ENCODE measurements at regions not wholly inside any gene's neighbourhood (a gene's known extent, or its start where the extent isn't known, plus 50 kb on each side); places are given as distances from the start of the nearest gene placed in this dataset.

DNA sequence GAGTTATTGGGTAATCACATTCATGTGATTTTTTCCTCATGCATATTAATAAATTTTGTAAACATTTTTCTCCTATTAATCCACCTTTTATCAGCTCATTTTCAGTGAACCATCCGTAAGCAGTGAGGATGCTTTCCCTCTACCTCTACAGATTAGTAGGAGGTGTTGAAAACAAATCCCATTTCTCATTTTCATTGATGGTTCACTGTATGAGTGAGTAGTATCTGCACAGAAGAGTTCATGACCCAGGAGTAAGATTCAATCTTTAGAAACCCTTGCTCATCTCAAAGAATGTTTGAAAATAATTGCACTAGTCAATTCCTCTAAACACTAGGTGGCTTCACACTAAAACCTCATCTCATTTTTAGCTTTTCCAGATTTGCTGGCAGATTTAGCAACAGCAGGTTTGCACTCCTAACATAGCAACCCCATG lies 440.0 kb downstream of the HAO1 start:
- no peak for DNase-seq
- H3K27me3 ChIP-seq, result no peaks in the 10 kb centered on the region
- no peak for ATAC-seq
- H3K27ac ChIP-seq, result no peak overlapping the region
- no peaks in the 10 kb centered on the region for H3K36me3 ChIP-seq
- intact Hi-C loops (cut with DNase I), result no loop called here
- no peaks in the 10 kb centered on the region for H3K9me3 ChIP-seq
- TF ChIP-seq, protein P1, sequence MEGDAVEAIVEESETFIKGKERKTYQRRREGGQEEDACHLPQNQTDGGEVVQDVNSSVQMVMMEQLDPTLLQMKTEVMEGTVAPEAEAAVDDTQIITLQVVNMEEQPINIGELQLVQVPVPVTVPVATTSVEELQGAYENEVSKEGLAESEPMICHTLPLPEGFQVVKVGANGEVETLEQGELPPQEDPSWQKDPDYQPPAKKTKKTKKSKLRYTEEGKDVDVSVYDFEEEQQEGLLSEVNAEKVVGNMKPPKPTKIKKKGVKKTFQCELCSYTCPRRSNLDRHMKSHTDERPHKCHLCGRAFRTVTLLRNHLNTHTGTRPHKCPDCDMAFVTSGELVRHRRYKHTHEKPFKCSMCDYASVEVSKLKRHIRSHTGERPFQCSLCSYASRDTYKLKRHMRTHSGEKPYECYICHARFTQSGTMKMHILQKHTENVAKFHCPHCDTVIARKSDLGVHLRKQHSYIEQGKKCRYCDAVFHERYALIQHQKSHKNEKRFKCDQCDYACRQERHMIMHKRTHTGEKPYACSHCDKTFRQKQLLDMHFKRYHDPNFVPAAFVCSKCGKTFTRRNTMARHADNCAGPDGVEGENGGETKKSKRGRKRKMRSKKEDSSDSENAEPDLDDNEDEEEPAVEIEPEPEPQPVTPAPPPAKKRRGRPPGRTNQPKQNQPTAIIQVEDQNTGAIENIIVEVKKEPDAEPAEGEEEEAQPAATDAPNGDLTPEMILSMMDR (IDR thresholded peaks at IDR 0.05), result no peak
- no peak overlapping the region for H3K4me3 ChIP-seq
- H3K4me1 ChIP-seq, result no peaks in the 10 kb centered on the region

DNA sequence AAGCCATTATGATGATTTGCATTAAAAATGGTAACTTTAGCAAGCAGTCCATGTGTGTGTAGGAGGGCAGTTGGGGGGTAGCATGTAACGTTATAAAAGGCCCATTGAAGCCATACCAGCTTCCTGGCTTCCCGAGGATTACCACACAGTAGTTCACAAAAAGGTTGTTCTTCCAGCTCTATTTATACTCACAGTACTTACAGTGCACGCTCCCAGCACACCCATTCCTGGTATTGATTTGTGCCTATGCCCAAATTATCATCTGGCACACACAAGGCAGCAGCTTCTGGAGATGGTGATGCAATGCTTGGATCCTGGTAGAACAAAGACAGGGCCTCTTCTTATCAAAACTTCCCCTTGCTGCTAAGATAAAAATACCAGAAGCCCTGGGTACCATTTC lies 436.8 kb downstream of the HAO1 start:
- Histone ChIP-seq H3K36me3 (no peaks in the 10 kb centered on the region), H3K4me3 (no peak overlapping the region), H3K4me1 (no peaks in the 10 kb centered on the region), H3K27ac (no peak overlapping the region), H3K27me3 (no peaks in the 10 kb centered on the region), H3K9me3 (no peaks in the 10 kb centered on the region)
- TF ChIP-seq, protein P1 (IDR thresholded peaks at IDR 0.05), result no peak
- DNase-seq (no peak), ATAC-seq (no peak)
- intact Hi-C loops (cut with DNase I), result no loop called here

DNA sequence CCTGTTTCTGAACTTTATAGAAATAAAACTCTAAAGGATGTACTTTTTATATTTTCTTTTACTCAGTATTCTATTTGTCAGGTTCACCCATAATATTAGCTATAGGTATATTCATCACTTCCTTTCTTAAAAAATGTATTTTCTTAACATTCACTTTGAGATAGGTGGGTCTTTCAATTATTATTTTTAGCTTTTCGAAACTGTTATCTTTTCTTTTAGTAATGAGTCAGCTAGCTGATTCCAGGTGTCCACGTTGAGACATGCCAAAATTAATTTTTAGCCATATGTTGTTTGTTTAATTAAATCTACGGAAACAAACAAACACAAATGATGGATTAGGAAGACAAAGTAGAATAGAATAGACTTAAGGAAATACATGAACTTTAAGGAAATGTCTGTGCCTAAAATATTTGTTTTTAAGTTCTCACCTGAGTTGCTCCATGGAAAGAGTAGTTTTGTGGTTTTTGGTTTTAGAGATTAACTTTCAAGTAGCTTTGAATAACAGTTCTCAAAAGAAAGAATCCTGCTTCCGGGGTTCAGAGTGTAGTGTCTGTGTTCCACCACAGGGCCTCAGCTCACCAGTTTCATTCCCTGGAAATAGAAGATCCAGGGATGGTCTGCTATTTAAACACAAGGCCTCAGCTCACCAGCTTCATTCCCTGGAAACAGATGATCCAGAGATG lies 435.0 kb downstream of the HAO1 start:
- no peaks in the 10 kb centered on the region for H3K27me3 ChIP-seq
- H3K4me1 ChIP-seq, result no peaks in the 10 kb centered on the region
- no peaks in the 10 kb centered on the region for H3K9me3 ChIP-seq
- DNase-seq (no peak), ATAC-seq (no peak)
- TF ChIP-seq, protein P1 (IDR thresholded peaks at IDR 0.05), result no peak
- intact Hi-C loops (cut with DNase I), result no loop called here
- no peak overlapping the region for H3K4me3 ChIP-seq
- H3K36me3 ChIP-seq, result no peaks in the 10 kb centered on the region
- H3K27ac ChIP-seq, result no peak overlapping the region

DNA sequence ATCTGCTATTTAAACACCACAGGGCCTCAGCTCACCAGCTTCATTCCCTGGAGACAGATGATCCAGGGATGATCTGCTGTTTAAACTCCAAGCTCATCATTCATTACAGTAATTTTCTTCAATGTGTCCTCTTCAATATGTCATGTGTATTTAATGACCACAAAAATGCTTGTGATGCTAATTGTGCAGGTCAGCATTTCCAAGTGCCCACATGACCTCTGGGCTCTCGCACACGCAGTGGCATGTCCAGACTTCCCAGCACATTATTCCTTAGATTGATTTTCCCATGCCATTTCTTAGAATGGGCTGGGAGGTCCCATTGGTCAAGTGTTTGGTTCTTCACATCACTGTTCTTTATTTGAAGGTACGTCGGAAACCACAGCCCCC lies 434.4 kb downstream of the HAO1 start:
- Histone ChIP-seq H3K27me3 (no peaks in the 10 kb centered on the region), H3K4me3 (no peak overlapping the region), H3K36me3 (no peaks in the 10 kb centered on the region), H3K4me1 (no peaks in the 10 kb centered on the region), H3K27ac (no peak overlapping the region), H3K9me3 (no peaks in the 10 kb centered on the region)
- ATAC-seq, result no peak
- TF ChIP-seq, protein P1 (IDR thresholded peaks at IDR 0.05), result no peak
- intact Hi-C loops (cut with DNase I), result no loop called here
- DNase-seq, result no peak

DNA sequence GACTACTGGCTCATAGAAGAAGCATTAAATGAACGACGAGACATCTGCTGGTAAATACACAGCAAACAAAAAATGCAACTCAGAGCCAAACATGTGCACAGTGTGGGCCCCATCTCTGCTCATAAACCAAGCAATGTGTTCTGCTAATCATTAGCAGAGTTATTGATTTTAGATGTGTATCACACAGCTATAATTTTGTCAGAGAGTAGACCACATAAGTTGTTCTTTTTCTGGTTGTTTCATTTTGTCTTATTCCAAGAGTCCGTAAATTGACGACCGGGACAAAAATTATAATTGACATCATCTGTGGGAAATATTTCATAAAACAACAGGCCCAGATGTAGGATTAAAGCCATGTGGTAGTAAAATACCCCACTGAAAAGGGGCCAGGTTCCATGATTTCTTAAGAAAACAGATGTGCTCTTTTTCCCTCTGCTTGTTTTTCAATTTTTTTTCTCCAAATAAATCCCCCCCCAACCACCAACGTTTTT lies 423.6 kb downstream of the HAO1 start:
- DNase-seq (no peak), ATAC-seq (no peak)
- Histone ChIP-seq H3K9me3 (no peaks in the 10 kb centered on the region), H3K36me3 (no peaks in the 10 kb centered on the region), H3K4me1 (no peaks in the 10 kb centered on the region), H3K27me3 (no peaks in the 10 kb centered on the region), H3K4me3 (no peak overlapping the region), H3K27ac (no peak overlapping the region)
- intact Hi-C loops (cut with DNase I), result no loop called here
- TF ChIP-seq, protein P1 (IDR thresholded peaks at IDR 0.05), result no peak
